SK-N-DZ (cell line): ENCODE measurements at regions not wholly inside any gene's neighbourhood (a gene's known extent, or its start where the extent isn't known, plus 50 kb on each side); places are given as distances from the start of the nearest gene placed in this dataset.

Experiments used
- DNase-seq: peaks from one replicate; pipeline ENCODE4 v3.0.0-alpha.2; 2015; ENCODE audit warnings: low spot score

DNA sequence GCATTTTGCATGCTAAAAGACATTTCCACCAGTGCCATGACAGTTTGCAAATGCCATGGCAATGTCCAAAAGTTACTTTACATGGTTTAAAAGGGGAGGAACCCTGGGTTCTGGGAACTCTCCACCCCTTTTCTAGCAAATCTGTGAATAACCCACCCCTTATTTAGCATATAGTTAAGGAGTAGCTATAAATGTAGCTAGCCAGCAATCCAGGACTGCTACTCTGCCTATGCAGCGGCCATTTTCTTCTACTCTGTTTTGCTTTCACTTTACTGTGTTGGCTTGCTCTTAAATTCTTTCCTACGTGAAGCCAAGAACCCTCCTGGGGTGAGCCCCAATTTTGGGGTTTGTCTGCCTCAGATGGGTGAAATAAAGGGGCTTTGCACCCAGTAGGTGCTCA lies 141.0 kb downstream of the PTPN11 start:
- DNase-seq, result no peak

DNA sequence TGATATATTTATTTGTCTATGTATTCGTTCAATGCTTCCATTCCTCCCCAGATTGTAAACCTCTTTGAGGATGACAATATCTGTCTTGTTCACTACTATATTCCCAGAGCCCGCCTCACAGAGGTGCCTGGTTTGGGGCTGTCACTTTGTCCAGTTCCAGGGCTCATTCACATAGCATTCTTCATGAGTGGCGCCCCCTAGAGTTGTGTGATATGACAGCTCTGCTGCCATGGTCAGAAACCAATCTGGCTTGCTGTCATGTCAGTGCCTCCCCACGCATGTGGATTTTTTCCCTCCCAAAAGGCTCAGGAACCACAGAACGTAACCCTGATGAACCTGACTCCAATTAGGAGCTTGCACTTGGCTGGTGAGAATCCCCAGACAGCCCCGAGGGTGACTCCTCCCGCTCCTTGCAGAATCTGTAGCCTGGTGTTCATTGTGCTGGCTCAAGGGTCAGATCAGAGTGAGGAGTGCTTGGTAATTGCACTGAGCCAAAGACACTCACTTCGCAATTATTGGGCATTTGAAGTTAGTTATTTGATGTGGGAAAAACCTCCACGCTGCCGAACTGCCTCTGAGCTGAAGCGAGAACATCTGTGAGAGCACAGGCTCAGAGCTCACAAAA lies 145.5 kb downstream of the PTPN11 start:
- no peak for DNase-seq

DNA sequence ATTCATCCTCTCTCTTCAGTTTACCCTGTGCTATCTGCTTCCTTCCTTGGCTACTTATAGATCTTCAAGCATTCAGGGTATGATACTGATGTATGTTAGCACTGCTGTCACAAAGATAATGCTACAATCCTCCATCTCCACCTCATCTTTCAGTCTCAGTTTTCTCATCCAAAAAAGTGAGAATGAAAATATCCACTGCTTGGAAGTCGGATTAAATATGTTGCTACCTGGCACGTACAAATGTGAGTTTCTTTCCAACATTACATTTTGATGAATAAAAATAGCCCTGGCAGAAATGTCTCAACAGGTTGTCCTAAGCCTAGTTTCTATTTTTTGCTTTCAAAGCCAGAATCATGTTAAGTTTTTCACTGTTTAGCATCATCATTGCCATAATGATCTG lies 149.9 kb downstream of the PTPN11 start:
- DNase-seq, result no peak

DNA sequence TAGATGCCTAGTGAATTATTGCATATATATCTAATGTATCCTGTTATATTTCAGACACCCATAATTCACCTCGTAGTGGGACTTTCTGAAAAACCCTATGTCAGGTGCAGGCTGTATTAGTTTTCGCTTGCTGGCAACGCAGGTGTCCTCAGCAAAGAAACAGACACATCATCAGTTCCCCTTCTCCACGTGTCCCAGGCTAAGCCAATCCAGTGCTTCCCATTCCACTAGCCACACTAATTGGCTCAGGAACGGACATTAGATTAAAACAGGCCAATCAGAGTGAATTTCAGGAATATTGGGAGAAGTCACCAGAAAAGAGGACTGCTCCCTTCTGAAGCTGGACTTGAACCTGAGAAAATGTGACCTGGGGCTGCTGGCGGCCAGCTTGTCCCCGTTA lies 151.3 kb downstream of the PTPN11 start:
- no peak for DNase-seq

DNA sequence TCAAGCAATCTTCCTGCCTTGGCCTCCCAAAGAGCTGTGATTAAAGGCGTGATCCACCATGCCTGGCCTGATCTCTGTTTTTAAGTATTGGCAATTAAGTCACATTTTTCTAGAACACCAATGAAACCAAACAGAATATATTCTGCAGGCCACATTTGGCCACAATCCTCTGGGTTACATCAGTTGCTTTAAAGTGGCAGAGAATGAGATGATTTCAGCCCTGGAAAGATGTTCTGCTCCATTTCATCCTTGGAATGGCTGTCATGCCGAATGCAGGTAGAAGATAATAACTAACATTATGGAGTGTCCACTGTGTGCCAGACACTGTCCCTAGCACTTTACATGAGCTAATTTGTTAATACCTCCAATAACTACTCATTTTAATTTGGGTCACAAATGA lies 154.4 kb downstream of the PTPN11 start:
- no peak for DNase-seq

DNA sequence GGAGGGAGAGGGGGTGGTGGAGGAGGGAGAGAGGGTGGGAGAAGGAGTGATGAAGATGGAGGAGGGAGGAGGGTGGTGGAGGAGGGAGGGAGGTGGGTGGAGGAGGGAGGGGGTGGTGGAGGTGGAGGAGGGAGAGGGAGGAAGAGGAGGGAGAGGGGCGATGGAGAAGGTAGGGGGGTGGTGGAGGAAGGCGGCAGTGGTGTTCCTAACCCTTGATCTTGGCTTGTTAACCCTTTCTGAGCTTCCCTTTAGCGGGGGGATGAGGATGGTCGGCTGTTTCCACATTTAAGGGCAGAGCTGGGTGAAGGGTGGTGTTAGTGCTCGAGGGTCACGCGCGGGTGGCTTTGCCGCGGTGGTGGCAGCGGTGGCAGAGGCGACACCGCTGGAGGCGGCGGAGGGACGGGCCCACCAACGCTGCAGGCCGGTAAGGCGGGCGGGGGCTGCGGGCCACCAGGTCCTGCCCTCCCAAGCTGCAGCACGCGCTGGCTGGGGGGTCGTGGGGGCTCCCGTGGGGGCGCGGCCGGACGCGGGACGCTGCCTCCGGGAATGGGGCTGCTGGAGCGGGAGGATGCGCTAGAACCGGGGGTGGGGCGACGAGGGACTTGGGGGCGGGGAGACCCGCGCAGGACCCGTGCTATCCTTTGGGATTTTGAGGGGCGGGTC lies 156.3 kb downstream of the PTPN11 start:
- DNase-seq, result no peak

DNA sequence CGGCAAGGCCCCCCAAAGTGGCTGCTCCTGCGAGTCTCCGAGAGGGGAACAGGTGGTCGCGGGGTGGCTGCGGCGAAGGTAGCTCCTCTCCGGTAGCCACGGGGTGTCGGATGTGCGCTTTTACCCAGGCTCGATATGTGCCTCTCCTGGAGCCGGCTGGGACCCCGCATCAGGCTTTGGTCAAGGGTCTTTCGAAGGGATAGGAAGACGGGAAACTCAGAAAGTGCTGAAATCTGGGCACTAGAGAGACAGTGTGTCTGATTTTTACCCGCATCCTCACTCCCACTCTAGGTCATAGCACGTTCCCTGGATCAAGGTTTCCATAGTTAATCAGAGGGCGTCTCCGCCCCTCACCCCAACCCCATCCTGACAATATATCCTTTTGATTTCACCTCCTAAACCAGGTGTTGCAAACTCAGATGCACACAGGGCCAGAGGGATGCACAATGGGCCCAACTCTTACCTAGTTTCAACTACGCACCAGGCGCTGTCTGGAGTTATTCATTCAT lies 156.9 kb downstream of the PTPN11 start:
- DNase-seq, result no peak

DNA sequence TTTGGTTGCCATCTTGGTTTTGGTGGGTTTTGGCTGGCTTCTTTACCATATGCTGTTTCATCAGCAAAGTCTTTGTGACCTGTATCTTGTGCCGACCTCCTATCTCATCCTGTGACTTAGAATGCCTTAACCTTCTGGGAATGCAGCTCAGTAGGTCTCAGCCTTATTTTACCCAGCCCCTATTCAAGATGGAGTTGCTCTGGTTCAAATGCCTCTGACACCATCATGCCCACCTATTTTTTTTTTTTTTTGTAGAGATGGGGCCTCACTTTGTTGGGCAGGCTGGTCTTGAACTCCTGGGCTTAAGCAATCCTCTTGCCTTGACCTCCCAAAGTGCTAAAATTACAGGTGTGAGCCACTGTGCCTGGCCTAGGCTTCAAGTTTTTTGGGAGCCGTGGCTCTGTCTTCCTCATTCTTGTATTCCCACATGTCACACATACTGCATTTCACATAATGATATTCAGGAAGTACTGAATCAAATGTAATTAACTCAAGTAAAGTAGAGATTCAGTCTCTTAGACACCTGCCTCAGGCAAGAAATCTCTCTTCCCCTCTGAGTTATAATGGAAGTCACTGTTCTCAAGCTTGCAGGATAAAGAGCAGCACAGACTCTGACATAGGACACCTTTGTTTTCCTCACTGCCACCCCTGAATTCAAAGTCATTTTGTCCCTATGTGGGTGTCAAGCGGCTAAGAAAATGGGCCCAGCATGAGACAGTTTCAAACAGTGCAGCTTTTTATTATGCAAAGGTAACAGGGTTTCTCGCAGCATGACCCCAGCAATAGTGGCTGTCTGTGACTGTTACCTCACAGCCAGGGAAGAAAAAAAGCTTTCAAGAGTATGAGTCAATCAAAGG lies 159.0 kb downstream of the PTPN11 start:
- DNase-seq, result no peak

DNA sequence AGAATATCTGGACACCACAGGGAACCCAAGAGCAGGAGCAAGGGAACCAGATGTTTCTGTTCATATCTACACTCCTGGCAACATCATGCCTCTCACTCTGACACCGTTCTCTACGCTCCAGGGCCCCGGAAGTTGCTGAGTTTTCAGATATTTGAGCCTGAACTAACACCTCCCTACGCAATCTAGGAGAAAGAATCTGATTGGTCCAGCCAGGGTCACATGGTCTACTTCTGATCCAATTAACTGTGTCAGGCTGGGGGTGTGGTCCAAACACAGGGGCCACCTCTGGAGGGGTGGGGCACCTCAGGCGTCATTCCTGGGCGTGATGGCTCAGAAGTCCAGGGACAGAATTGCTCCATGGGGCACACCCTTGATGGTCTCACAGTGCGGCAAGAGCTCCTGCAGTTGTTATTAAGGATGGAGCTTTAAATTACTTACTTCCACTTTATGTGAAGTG lies 165.5 kb downstream of the PTPN11 start:
- DNase-seq, result peak; percentile 17

DNA sequence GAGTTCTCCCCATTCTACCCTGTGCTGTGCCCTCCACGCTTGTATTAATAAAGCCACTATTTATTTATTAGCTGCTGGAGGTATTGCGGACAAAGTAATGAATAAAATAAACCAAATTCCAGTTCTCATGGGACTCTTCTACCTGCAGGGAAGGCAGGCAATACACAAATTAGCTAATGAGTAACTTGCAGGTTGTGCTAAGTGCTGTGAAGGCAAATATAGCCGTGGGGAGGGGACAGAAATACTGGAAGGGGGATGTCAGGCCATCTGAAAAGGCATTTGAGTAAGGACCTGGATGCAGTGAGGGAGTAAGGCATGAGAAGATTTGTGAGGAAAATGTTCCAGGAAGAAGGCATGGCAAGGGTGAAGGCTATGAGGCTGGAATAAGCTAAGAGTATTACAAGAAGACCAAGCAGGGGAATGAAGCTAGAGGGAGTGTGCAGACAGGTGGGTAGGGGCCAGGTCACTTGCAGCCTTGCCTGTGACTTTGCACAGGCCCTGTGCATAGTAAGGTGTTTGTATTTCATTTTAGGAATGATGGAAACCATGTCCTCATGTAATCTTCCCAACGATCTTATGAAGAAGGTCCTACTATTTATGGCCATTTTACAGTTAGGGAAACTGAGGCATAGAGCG lies 167.5 kb downstream of the PTPN11 start:
- DNase-seq, result no peak

DNA sequence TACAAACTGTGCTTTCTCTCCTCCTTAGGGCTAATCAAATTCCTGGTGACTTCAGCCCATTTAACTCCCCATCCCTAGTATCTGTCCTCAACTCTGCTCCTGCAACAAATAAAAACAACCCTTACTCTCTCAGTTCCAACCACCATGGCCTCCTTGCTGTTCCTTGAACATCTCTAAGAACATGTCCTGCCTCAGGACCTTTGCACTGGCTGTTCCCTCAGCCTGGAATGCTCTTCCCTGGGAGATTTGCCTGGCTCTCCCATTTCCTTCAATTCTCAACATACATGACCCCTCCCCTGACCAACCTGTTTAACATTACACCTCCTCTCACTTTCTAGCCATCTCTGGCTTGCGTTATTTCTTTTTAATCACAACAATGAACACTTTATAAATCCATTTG lies 170.5 kb downstream of the PTPN11 start:
- no peak for DNase-seq

DNA sequence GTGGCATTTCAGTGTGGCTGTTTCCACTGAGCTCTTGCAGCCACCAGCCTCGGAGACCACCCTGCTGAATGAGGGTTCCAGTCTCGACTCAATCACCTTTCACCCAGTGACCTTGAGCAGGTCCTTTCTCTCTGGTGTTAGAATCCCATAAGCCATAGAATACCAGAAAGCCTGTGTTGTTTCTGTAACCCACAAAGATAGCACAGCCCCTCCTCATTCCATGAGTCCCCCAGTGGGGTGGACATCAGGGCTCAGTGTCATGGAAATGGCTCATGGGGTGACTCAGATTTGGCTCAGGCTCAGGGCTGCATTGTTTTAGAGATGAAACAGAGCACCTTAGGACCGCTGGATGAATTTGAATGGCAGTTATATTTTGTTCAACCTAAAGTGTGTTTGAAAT lies 171.5 kb downstream of the PTPN11 start:
- no peak for DNase-seq

DNA sequence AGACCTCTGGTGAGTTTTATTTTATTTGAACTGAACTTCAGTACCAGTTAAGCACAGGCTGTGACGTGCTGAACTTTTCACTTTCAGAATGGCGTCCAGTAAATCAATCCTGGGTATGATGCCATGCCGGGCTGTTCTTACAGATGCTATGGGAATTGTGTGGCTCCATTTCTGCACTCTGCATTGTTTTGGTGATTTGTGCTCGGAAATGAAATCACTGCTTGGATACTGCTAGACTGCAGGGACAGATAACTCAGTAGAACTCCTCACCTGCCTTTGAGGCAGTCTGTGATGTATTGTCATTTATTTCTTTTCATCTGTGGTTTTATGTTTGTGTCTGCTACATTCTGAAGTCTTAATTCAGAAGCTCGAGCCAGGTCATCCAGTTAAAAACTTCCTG lies 172.7 kb downstream of the PTPN11 start:
- no peak for DNase-seq

DNA sequence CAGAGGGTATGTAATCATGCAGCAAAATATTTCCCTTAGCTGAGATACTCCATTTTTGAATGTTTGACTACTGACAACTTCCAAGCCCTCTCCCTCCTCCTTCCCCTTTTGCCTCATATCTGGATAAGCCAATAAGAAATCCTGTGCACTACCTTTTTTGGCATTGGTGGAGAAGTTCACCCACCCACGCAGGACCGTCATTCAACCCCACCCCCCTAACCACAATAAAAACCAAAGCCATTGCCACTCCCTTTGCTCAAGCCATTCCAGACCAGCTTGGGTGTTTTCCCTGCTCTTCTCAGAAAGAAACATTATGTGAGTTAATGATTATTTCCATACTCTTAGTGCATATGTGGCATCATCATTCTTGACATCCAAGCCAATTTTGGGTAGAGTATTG lies 176.7 kb downstream of the PTPN11 start:
- no peak for DNase-seq

DNA sequence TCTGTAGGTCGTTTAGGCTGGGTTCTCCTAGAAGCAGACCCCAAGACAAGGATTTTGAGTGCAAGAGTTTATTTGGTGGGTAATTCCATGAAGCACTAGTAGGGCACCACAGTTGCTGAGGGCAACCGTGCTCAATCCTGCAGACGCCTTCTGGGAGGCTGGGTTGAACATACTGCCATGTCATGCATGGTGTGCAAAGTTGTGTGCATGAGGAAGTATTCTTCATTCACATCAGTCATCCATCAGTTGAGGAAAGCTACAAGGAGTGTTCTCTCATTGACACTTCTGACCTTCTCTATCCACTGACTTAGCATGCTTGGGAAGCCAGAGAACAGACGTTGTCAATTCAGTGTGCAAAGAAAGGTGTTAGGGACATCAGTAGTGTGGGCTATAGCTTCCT lies 179.2 kb downstream of the PTPN11 start:
- DNase-seq, result no peak

DNA sequence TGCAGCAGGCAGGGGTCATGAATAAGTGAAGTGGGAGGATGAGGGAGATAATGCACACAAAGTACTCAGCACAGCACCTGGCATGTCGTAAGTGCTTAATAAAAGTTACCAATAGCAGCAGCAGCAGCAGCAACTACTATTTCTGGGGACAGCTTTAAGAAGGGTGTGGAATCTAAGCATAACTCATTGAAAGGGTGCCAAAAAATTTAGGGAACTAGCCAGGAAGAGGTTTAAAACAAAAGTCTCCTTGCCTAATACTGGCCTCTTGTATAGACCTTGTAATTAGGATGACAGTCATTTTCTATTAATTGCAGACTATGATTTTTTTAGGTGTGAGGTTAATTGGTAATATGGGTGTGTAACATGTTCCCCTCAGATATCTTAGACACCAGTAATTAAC lies 179.9 kb downstream of the PTPN11 start:
- no peak for DNase-seq

DNA sequence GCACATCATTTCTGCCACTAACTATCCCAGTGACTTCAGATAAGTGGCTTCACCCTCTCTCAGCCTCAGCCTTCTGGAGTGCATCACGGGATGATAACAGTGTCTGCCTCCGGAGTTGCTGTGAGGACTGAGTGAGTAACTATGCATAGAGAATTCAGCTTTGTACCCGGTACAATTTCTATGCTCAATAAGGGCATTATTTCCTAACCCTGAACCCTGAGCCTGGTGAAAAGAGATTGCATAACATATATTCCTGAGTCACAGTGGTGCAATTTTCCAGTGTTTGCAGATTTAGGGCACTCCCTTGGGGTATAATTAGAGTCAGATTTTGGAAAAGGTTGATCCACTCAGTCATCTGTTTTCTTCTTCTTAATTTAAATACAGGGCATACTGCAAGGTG lies 181.1 kb downstream of the PTPN11 start:
- no peak for DNase-seq

DNA sequence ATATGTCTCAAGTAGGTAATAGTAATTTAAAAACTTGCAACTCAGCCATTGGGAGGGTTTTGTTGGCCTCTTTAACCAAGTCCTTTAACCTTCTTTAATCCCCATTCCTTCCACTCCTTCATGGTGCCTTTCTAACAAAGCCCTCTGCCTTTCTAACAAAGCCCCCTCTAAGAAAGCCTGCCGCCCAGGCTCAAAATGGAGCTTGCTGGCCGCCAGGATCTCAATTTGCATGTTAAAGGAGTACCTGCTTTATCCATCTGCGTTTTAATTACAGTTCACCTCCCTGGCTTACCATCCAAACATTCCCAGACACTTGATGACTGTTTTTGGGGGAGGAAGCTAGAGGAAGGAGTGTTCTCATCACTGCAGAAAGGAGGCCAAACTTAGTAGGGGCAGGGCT lies 183.4 kb downstream of the PTPN11 start:
- no peak for DNase-seq

DNA sequence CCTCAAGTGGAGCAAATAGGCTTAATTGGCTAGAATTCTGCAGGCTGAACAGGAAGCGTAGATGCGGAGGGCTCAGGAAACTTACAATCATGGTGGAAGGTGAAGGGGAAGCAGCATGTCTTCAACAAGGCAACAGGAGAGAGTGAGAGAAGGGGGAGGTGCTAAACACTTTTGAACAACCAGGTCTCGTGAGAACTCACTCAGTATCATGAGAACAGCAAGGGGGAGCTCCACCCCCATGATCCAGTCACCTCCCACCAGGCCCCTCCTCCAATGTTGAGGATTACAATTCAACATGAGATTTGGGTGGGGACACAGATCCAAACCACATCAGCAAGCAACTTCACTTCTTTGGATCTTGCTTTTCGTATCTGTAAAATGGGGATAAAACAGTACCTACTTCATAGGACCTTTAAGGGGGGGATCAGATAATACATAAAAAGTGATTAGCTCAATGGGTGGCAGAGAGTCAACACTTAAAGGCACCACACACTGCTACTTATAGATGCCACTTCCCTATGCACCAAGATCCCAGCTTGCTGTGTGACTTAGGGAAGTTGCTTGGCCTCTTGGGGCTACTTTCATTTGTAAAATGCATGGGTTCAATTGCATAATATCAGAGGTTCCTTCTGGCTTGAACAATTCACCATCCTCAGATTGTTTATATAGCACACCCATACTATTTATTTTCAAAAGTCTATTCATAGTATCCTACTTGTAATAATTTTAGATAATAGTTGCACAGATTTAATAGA lies 184.8 kb upstream of the RPH3A start:
- DNase-seq, result no peak

DNA sequence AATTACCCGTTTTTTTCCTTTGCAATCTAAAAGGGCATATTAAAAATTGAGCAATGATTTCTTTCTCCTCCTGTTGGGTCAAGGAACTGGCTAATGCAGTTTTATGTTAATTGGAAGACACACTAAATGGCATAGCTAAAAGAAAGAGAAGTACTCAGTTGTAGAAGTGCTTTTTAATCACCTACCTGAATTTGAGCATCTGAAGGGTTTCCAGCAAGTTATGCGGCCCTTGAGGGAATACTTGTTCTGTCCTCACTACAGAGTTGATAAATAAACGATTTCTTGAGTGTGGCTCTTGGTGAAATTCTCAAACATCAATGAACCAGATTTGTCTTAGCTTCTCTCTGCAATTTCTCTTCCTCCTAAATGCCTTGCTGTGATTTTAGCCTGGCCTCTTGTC lies 184.1 kb upstream of the RPH3A start:
- DNase-seq, result no peak

DNA sequence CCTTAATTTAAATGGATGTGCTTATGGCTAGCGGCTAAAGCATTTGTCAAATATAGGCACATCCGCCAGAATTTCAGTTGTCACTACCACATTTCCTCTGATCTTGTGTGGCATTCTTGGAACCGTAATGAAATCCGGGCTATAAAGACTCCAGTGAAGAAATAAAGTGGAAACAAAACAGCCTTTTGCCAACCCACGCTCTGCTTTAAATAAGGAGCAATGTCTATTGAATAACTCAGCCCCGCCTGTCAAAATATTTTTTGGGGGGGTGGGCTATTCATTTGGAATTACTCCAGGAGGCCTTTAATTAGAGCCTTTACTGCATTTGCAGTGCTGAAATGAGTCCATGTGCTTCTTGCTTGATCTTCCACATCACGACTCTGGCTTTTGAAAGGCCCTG lies 179.6 kb upstream of the RPH3A start:
- no peak for DNase-seq
